Kidney epithelial cell (primary cell): ENCODE measurements at regions not wholly inside any gene's neighbourhood (a gene's known extent, or its start where the extent isn't known, plus 50 kb on each side); places are given as distances from the start of the nearest gene placed in this dataset.

Source experiments
- DNase-seq: peaks from one replicate; pipeline ENCODE4 v3.0.0-alpha.2; 2010; ENCODE audit warnings: low read depth
- H3K27me3 ChIP-seq: 2 replicates; pipeline ENCODE4 v1.6.0; 2011; ENCODE audit warnings: low read length; ENCODE audit not compliant: control insufficient read depth, insufficient read depth
- H3K36me3 ChIP-seq: 2 replicates; pipeline ENCODE4 v1.5.1; 2011; ENCODE audit warnings: low read length; ENCODE audit not compliant: control insufficient read depth, insufficient read depth
- H3K4me3 ChIP-seq: 2 replicates; pipeline ENCODE4 v1.5.1; 2011; ENCODE audit warnings: low read depth, mild to moderate bottlenecking, control low read depth, low read length
- CTCF ChIP-seq: IDR thresholded peaks from 2 replicates; pipeline ENCODE4 v1.5.1; 2011; ENCODE audit warnings: mild to moderate bottlenecking, moderate library complexity, low read length, control low read depth, inconsistent platforms; ENCODE audit not compliant: insufficient read depth, poor library complexity, severe bottlenecking

- H3K4me3 ChIP-seq, result no peak overlapping the region
- H3K36me3 ChIP-seq, result no peaks in the 10 kb centered on the region
- no peak for DNase-seq
- TF ChIP-seq CTCF, result no peak
- no peaks in the 10 kb centered on the region for H3K27me3 ChIP-seq
Measured at GRCh38 chr17:14693382-14693781, 392.5 kb downstream of the HS3ST3B1 start.

GRCh38 chr17:14690704-14691103 lies 389.8 kb downstream of the HS3ST3B1 start:
- TF ChIP-seq CTCF, result no peak
- no peak overlapping the region for H3K4me3 ChIP-seq
- H3K36me3 ChIP-seq, result no peaks in the 10 kb centered on the region

GRCh38 chr17:14688134-14688533 lies 387.3 kb downstream of the HS3ST3B1 start:
- no peaks in the 10 kb centered on the region for H3K27me3 ChIP-seq
- DNase-seq, result no peak
- no peak overlapping the region for H3K4me3 ChIP-seq
- peak; percentile 4 for TF ChIP-seq CTCF
- H3K36me3 ChIP-seq, result no peaks in the 10 kb centered on the region

More at GRCh38 chr17:14690704-14691103, 389.8 kb downstream of the HS3ST3B1 start:
- DNase-seq, result no peak
- H3K27me3 ChIP-seq, result no peaks in the 10 kb centered on the region

GRCh38 chr17:14672830-14673229 lies 371.9 kb downstream of the HS3ST3B1 start:
- Histone ChIP-seq H3K27me3 (no peaks in the 10 kb centered on the region), H3K36me3 (no peaks in the 10 kb centered on the region), H3K4me3 (no peak overlapping the region)
- DNase-seq, result no peak
- TF ChIP-seq CTCF, result no peak

GRCh38 chr17:14670861-14671260 lies 370.0 kb downstream of the HS3ST3B1 start:
- H3K4me3 ChIP-seq, result no peak overlapping the region
- no peaks in the 10 kb centered on the region for H3K27me3 ChIP-seq
- no peak for TF ChIP-seq CTCF
- no peaks in the 10 kb centered on the region for H3K36me3 ChIP-seq
- no peak for DNase-seq

GRCh38 chr17:14664511-14664910 lies 363.6 kb downstream of the HS3ST3B1 start:
- TF ChIP-seq CTCF, result no peak
- no peaks in the 10 kb centered on the region for H3K27me3 ChIP-seq
- DNase-seq, result no peak
- no peaks in the 10 kb centered on the region for H3K36me3 ChIP-seq
- H3K4me3 ChIP-seq, result no peak overlapping the region
